ENCODE measurements at regions not wholly inside any gene's neighbourhood (a gene's known extent, or its start where the extent isn't known, plus 50 kb on each side); places are given as distances from the start of the nearest gene placed in this dataset.

DNA sequence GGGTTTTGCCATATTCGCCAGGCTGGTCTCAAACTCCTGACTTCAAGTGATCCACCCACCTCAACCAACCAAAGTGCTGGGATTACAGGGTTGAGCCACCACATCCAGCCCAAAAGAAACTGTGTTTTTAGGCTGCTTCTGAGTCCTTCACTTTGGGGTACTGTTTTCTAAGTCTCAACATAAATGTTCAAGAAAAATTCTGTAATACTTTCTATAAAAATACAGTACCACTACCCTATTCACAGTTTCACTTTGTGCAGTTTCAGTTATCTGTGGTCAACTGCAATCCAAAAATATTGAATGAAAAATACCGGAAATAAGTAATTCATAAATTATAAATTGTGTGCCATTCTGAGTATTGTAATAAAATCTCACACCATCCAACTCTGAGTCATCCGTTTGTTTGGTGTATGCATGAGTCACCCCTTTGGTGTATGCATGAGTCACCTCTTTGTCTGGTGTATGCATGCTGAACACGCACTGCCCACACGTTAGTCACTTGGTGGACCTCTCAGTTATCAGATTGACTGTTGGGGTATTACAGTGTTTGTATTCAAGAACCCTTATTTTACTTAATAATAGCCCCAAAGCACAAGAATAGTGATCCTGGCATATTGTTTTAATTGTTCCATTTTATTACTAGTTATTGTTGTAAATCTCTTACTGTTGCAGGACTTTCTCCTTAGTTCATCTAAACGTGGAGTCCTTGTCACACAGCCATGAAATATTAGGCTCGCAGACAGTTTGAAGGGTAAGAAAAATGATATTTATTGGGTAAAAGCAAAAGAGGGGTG, 190.2 kb downstream of the FSCB start:
- FAIRE-seq = no peak
- no peak for DNase-seq (ENCODE audit: insufficient read length, low spot score)

- DNase-seq (ENCODE audit: insufficient read length, low spot score) = no peak
- no peak for FAIRE-seq
Measured at GRCh38 chr14:44309331-44309730, 197.8 kb downstream of the FSCB start.

- no peak for FAIRE-seq
Measured at GRCh38 chr14:44300916-44301315, 206.2 kb downstream of the FSCB start.

DNA sequence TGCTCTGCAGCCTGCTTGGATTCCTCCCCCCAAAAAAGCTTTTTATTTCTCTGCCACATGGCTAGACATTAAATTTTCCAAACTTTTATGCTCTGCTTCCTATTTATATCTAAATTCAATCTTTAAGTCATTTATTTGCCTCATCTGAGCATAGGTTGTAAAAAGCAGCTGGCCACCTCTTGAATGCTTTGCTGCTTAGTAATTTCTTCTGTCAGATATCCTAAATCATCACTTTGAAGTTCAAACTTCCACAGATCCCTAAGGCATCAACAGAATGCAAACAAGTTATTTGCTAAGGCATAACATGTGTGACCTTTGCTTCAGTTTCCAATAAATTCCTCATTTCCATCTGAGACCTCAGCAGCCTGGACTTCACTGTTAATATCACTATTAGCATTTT, 209.6 kb downstream of the FSCB start:
- FAIRE-seq (no peak), DNase-seq (ENCODE audit: insufficient read length, low spot score) (no peak)

More at GRCh38 chr14:44300916-44301315, 206.2 kb downstream of the FSCB start:
- DNase-seq (ENCODE audit: insufficient read length, low spot score) = no peak

DNA sequence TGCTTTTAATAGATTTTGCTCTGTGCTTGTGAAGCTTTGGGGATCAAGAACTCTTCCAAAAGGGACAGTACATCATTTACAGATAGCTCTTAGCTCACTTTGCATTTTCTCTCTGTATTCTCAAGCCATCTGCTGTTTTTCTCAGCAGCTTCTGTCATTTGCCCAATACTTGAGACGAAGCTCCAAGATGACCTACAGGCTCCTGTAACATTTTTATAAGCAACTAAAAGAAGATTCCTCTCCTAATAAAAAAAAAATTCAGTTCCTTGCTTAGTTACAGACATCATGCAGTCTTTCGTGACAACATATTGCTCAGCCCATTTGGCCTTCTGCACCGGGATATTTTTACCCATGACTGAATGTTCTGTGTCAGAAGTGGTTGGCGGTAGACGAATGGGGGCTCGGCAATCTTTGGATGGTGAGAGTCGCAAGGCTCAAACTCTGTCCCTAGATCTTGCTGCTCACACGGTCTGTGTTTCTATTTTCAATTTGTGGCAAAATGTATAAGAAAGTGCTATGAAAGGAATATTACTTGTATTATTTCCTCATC, 215.6 kb downstream of the FSCB start:
- FAIRE-seq = no peak
- no peak for DNase-seq (ENCODE audit: insufficient read length, low spot score)

GRCh38 chr14:44287858-44288257, 219.2 kb downstream of the FSCB start:
- FAIRE-seq (no peak), DNase-seq (ENCODE audit: insufficient read length, low spot score) (no peak)

GRCh38 chr14:44286201-44286600, 220.9 kb downstream of the FSCB start:
- no peak for DNase-seq (ENCODE audit: insufficient read length, low spot score)
- no peak for FAIRE-seq

DNA sequence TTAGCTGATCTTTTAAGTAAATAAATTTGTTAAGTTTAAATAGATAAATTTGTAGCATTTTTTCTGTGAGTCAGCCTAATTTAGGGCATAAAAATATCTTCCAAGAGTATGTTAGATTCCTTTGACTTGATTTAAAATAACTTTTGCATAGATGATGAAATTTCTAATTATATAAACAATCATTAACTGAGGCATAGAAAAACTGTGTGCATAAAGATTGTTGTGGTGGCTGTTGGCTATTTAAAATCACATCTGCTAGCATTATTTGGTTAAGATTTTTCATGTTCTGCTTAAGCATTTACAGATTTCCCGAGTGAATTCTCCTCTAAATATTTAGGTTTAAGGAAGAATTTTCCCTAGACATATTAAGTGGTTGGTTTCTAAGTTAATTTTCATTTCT, 223.2 kb downstream of the FSCB start:
- DNase-seq (ENCODE audit: insufficient read length, low spot score) = no peak
- FAIRE-seq = no peak

GRCh38 chr14:44279357-44279756, 227.7 kb downstream of the FSCB start:
- FAIRE-seq = no peak
- no peak for DNase-seq (ENCODE audit: insufficient read length, low spot score)

- DNase-seq (ENCODE audit: insufficient read length, low spot score) (no peak), FAIRE-seq (no peak)
Measured at GRCh38 chr14:44271637-44272036, 235.4 kb downstream of the FSCB start.

- DNase-seq (ENCODE audit: insufficient read length, low spot score) (no peak), FAIRE-seq (no peak)
Measured at GRCh38 chr14:44271006-44271405, 236.1 kb downstream of the FSCB start.

DNA sequence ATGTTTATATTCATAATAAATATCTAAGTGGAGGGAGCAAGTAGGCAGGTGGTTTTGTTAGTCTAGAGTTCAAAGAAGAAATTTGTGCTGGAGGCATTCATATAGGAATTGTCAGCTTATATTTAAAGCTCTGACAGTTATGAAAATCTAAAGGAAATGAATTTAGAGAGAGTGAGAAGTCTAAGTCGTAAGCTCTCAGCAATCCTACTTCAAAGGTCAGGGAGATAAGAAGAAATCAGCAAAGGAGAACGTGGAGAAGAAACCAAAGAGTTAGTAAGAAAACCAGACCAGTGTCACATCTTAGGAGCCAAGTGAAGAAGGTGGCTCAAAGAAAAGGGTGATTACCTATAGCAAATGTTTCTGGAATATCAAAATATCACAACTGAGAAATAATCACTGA, 241.8 kb downstream of the FSCB start:
- DNase-seq (ENCODE audit: insufficient read length, low spot score) (no peak), FAIRE-seq (no peak)

- FAIRE-seq = no peak
- DNase-seq (ENCODE audit: insufficient read length, low spot score) = no peak
Measured at GRCh38 chr14:44215660-44216059, 291.4 kb downstream of the FSCB start.

DNA sequence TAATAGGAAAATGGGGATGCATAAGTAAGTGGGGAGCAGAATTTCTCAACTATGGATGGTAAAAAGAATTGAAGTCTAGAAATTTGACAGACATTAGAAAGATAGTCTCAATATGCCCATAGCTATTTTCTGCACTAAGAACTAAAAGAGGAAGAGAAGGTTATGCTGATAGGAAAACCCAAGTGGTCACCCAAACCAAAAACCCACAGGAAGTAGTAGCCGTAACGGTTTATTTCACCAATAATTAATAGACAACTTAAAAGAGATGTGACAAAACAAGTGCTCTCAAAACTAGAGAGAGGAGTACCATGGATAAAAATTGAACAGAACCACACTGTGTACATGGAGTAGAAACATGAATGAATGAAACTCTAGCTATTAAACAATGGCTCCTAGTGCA, 295.4 kb downstream of the FSCB start:
- DNase-seq (ENCODE audit: insufficient read length, low spot score) (no peak), FAIRE-seq (no peak)

- no peak for DNase-seq (ENCODE audit: insufficient read length, low spot score)
- FAIRE-seq = no peak
Measured at GRCh38 chr14:44204061-44204835, 302.8 kb downstream of the FSCB start.

- DNase-seq (ENCODE audit: insufficient read length, low spot score) = no peak
Measured at GRCh38 chr14:44180975-44181374, 326.1 kb downstream of the FSCB start.

DNA sequence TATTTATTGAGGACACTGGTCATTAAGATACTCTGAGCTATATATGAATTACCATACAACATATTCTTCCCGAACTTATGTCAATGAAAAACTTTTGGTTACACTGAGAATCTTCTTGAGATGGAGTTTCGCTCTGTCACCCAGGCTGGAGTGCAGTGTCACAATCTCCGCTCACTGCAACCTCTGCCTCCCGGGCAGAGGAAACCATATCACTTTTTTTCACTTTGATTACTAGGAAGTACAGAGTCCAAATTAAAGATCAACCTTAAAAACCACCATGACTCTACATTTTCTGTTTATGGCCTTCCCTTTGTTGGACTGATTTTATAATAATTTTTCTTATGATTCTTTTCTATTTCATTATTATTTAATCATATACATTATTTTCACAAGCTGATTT, 336.5 kb downstream of the FSCB start:
- FAIRE-seq (no peak), DNase-seq (ENCODE audit: insufficient read length, low spot score) (no peak)

More at GRCh38 chr14:44180975-44181374, 326.1 kb downstream of the FSCB start:
- FAIRE-seq = no peak

DNA sequence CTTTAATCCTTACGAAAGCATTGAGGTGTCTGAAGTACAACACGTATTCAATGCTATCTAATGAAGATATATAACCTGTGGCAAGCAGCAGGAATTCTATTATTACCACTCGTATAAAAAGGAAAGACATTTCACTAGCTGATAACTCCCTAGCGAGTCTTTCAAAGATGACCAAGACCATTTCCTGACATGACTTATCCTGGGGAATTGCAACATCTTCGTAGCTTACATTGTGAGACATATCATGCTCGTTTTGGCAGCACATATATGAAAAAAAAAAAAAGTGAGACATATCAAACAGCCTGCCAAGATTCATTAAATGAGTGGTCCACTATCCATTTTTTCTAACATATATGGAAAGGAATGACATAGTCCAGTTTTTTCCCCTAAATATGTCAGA, 337.0 kb downstream of the FSCB start:
- DNase-seq (ENCODE audit: insufficient read length, low spot score) (no peak), FAIRE-seq (no peak)

- FAIRE-seq (no peak), DNase-seq (ENCODE audit: insufficient read length, low spot score) (no peak)
Measured at GRCh38 chr14:44168566-44168965, 338.5 kb downstream of the FSCB start.

DNA sequence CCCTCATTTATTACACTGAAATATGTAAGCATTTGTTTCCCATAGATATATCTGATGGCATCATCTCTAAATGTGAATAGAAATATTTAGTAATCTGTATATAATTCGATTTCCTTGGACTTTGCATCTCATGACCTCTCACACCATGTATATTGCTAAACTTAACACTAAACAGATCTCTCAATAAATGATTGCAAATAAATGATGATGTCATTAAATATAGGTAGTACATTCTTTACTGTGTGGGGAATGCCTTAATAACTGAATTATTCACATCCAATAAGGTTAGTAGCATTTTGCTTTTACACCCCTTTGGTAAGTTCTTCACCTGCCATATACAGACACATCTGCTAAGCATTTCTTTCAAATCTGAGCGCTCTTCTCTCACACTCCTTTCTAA, 340.5 kb downstream of the FSCB start:
- DNase-seq (ENCODE audit: insufficient read length, low spot score) (no peak), FAIRE-seq (no peak)

DNA sequence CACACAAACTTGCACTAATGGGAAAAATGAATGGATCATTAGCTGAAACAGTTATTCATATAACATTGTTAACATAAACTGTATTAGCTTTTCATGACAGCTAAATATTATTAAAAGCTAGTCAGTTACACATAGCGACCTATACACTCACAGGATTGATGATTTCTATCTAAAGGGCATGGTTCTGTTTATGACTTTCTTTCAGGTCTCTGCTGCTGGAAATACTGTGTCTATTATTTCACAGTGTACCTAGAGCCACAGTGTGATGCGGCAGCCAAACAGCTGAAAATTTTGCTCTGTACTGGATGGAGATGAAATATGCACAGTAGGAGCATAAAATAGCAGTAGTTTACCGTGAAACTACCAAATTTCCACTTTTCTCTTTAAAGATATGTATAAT, 341.1 kb downstream of the FSCB start:
- FAIRE-seq (no peak), DNase-seq (ENCODE audit: insufficient read length, low spot score) (no peak)

DNA sequence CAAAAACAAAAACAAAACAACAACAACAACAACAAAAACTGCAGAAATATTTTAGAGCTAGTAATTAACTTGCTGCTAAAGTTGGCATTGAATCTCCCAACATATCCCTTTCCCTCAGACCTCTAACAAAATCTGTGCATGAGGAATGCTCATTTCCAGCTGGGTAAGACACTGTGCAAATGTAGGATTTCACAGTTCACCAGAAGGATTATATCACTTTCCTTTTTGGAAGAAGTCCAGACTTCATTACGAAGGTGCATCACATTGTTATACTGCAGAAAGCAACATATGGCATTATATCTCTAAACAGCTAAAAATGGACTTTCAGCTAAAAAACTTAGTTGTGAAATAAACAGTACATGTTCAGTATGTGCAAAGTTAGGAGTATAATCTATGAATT, 341.8 kb downstream of the FSCB start:
- DNase-seq (ENCODE audit: insufficient read length, low spot score) (no peak), FAIRE-seq (no peak)

Measured in GM19239 (cell line).